Hepatocyte (in vitro differentiated cells): ENCODE measurements at regions not wholly inside any gene's neighbourhood (a gene's known extent, or its start where the extent isn't known, plus 50 kb on each side); places are given as distances from the start of the nearest gene placed in this dataset.
"Not testable (repeated sequence)": the region's sequence is repeated elsewhere in the genome, so short reads cannot be mapped to it uniquely, and the experiment has no call there.

Source experiments
- DNase-seq: peaks from one replicate; pipeline ENCODE4 v3.0.0-alpha.2; 2016; ENCODE audit warnings: low spot score
- H2AFZ ChIP-seq: fragments of 200-600 bp; sonication (generic); 2 replicates; pipeline ENCODE4 v1.6.0; 2016; ENCODE audit warnings: antibody characterized with exemption, mild to moderate bottlenecking
- H3K27ac ChIP-seq: fragments of 200-600 bp; sonication (generic); 2 replicates; pipeline ENCODE4 v1.5.1; 2016; ENCODE audit warnings: mild to moderate bottlenecking
- H3K27me3 ChIP-seq: fragments of 200-600 bp; sonication (generic); 2 replicates; pipeline ENCODE4 v1.6.1; 2016
- H3K36me3 ChIP-seq: fragments of 200-600 bp; sonication (generic); replicated peaks from 2 replicates; pipeline ENCODE4 v1.5.1; 2016; ENCODE audit warnings: low read depth; ENCODE audit not compliant: insufficient read depth
- H3K4me1 ChIP-seq: fragments of 200-600 bp; sonication (generic); 2 replicates; pipeline ENCODE4 v1.5.1; 2016; ENCODE audit warnings: mild to moderate bottlenecking, moderate library complexity; ENCODE audit not compliant: insufficient read depth
- H3K4me2 ChIP-seq: fragments of 200-600 bp; sonication (generic); 2 replicates; pipeline ENCODE4 v1.6.0; 2016
- H3K4me3 ChIP-seq: fragments of 200-600 bp; sonication (generic); 2 replicates; pipeline ENCODE4 v1.5.1; 2016; ENCODE audit warnings: mild to moderate bottlenecking
- H3K79me2 ChIP-seq: fragments of 200-600 bp; sonication (generic); 2 replicates; pipeline ENCODE4 v1.6.0; 2017; ENCODE audit warnings: mild to moderate bottlenecking
- H3K9me2 ChIP-seq: fragments of 200-600 bp; sonication (generic); replicated peaks from 2 replicates; pipeline ENCODE4 v1.6.0; 2017; ENCODE audit warnings: mild to moderate bottlenecking; ENCODE audit not compliant: insufficient read depth
- H3K9me3 ChIP-seq: fragments of 200-600 bp; sonication (generic); 2 replicates; pipeline ENCODE4 v1.5.1; 2016; ENCODE audit warnings: low read depth, mild to moderate bottlenecking
- H4K20me1 ChIP-seq: fragments of 200-600 bp; sonication (generic); 2 replicates; pipeline ENCODE4 v1.6.0; 2016; ENCODE audit warnings: mild to moderate bottlenecking; ENCODE audit not compliant: insufficient read depth, poor library complexity, severe bottlenecking
- EZH2 ChIP-seq: fragments of 200-600 bp; sonication (generic); IDR thresholded peaks from 2 replicates; pipeline ENCODE4 v1.6.1; 2016; ENCODE audit warnings: antibody characterized with exemption, mild to moderate bottlenecking, borderline replicate concordance
- EZH2phosphoT487 ChIP-seq: fragments of 200-600 bp; sonication (generic); IDR thresholded peaks from one replicate; pipeline ENCODE4 v1.6.1; 2018; ENCODE audit warnings: antibody characterized with exemption, mild to moderate bottlenecking, low read depth, moderate library complexity; ENCODE audit not compliant: unreplicated experiment, severe bottlenecking
- WGBS: methylation state at CpG from one replicate; pipeline ENCODE4 v1.1.6; 2016; ENCODE audit warnings: low lambda C conversion rate; ENCODE audit errors: missing lambda C conversion rate; 5-methylcytosine and 5-hydroxymethylcytosine counted together
- TF ChIP-seq, protein P1 (sequence below): fragments of 200-600 bp; sonication (generic); IDR thresholded peaks from 2 replicates; pipeline ENCODE4 v1.5.1; 2016; ENCODE audit warnings: antibody characterized with exemption, mild to moderate bottlenecking; ENCODE audit not compliant: poor library complexity

DNA sequence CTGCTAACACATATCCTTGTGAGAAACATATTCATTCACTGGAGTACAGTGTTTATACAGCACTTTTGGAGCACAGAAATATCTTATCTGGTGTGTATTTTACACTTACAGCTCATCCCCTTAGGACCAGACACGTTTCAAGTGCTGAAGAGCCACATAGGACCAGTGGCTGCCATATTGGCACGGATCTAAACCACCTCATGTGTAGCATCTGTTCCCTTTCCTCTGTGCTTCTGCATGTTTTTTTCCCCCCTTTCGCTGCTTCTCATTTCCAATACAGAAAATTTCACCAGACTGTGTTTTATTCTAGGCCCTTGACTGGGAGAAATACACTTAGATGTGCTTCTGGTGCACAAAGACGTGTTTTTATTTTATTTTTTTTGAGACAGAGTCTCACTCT lies 69.7 kb upstream of the RBMX start:
- no peak for TF ChIP-seq EZH2phosphoT487
- TF ChIP-seq, protein P1, sequence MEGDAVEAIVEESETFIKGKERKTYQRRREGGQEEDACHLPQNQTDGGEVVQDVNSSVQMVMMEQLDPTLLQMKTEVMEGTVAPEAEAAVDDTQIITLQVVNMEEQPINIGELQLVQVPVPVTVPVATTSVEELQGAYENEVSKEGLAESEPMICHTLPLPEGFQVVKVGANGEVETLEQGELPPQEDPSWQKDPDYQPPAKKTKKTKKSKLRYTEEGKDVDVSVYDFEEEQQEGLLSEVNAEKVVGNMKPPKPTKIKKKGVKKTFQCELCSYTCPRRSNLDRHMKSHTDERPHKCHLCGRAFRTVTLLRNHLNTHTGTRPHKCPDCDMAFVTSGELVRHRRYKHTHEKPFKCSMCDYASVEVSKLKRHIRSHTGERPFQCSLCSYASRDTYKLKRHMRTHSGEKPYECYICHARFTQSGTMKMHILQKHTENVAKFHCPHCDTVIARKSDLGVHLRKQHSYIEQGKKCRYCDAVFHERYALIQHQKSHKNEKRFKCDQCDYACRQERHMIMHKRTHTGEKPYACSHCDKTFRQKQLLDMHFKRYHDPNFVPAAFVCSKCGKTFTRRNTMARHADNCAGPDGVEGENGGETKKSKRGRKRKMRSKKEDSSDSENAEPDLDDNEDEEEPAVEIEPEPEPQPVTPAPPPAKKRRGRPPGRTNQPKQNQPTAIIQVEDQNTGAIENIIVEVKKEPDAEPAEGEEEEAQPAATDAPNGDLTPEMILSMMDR = no peak
- no peak for TF ChIP-seq EZH2
- WGBS = 74% methylated on average over 4 of the region's 4 CpGs
- Histone ChIP-seq H3K9me3 (no peaks in the 10 kb centered on the region), H3K4me2 (no peak overlapping the region), H3K9me2 (no peaks in the 10 kb centered on the region), H3K79me2 (no peaks in the 10 kb centered on the region), H3K27me3 (no peaks in the 10 kb centered on the region), H3K36me3 (no peaks in the 10 kb centered on the region), H4K20me1 (no peaks in the 10 kb centered on the region), H3K27ac (no peak overlapping the region), H2AFZ (no peak overlapping the region), H3K4me1 (no peaks in the 10 kb centered on the region), H3K4me3 (no peak overlapping the region)
- no peak for DNase-seq

DNA sequence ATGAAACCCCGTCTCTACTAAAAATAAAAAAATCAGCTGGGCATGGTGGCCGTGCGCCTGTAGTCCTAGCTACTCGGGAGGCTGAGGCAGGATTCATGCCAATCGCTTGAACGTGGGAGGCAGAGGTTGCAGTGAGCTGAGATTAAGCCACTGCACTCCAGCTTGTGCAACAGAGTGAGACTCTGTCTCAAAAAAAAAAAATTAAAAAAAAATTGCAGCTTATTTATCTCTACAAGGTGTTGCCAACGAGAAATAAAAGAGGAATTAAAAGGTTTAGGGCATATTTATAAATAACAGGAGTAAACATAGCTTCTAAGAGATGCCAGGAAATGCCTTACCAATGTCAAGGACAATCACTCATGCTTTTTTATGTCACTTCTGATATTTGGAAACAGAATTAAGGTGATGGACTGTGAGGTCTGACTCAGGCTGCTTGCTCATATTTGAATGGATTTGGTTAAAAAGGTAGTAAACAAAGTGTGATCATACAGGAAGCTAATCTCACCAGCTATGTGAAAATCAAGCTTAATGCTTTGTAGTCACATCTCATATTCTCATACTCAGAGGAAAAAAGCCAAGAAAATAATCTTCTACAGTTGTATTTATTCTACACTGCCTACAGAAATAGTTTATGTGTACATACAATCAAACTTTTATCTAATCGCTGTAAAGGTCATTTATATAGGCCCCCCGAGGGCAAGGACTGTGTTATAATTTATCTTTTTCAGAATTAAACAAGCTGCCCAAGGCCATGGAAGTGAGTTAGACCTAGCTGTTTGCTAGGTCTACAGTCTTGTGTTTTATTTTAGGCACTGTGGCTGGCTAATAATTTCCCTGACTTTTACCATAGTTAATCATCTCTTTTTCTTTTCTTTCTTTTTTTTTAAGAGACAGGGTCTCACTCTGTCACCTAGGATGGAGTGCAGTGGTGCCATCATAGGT lies 61.1 kb upstream of the RBMX start:
- Histone ChIP-seq H4K20me1 (no peaks in the 10 kb centered on the region), H3K9me2 (no peaks in the 10 kb centered on the region), H2AFZ (no peak overlapping the region), H3K4me3 (no peak overlapping the region), H3K9me3 (no peaks in the 10 kb centered on the region), H3K27me3 (no peaks in the 10 kb centered on the region), H3K79me2 (no peaks in the 10 kb centered on the region), H3K27ac (no peak overlapping the region), H3K4me1 (no peaks in the 10 kb centered on the region), H3K4me2 (no peak overlapping the region), H3K36me3 (no peaks in the 10 kb centered on the region)
- TF ChIP-seq EZH2phosphoT487 = no peak
- no peak for TF ChIP-seq EZH2
- TF ChIP-seq, protein P1 = no peak
- 79% methylated on average over 9 of the region's 9 CpGs for WGBS
- no peak for DNase-seq

DNA sequence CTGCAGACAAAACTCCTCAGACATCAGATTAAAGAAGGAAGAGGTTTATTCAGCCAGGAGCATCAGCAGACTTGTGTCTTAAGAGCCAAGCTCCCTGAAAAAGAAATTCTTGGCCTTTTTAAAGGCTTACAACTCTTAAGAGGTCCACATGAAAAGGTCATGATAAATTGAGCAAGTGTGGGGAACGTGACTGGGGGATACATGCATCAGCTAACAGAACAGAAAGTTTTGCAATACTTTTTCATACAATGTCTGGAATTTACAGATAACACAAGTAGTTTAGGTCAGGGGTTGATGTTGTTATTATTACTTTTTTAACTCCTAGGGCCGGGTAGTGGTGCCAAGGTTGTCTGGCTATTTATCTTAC lies 55.6 kb upstream of the RBMX start:
- H3K36me3 ChIP-seq = no peaks in the 10 kb centered on the region
- WGBS = 68% methylated on average over 2 of the region's 2 CpGs
- no peaks in the 10 kb centered on the region for H3K9me2 ChIP-seq
- H3K79me2 ChIP-seq = no peaks in the 10 kb centered on the region
- H3K27me3 ChIP-seq = no peaks in the 10 kb centered on the region
- H3K4me1 ChIP-seq = peaks cover 5% of the 10 kb centered on the region
- H2AFZ ChIP-seq = no peak overlapping the region
- no peak overlapping the region for H3K4me3 ChIP-seq
- H3K9me3 ChIP-seq = no peaks in the 10 kb centered on the region
- H3K4me2 ChIP-seq = no peak overlapping the region
- no peak for DNase-seq
- H3K27ac ChIP-seq = no peak overlapping the region
- TF ChIP-seq, protein P1 = no peak
- no peaks in the 10 kb centered on the region for H4K20me1 ChIP-seq

DNA sequence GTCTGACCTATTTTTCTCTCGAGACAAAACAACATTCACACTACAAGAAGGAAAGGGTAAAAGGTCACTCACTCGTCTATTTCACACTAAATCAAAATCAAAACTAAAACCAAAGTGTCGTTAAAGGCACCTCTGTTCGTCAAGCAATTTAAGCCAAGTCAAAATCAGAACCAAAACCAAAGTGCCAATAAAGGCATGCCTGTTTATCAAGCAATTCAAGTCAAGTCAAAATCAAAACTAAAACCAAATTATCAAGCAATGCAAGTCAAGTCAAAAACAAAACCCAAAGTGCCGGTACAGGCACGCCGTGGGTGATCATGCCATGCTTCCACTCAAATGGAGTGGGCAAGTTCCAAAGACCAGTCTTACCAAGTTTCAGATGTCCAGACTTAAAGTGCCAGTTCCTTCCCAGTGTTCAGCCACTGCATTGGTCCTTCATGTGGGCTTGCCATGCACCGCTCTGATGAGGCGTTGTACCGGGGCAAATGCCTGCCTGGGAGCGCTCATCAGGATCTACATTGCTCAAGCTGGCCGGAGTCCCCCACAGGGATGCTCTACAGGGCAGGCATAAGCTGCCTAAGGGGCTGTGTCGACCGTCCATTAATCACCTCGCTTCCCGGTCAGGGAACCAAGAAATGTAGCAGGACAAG lies 55.1 kb upstream of the RBMX start:
- not testable (repeated sequence) for H3K4me3 ChIP-seq, H3K27ac ChIP-seq

DNA sequence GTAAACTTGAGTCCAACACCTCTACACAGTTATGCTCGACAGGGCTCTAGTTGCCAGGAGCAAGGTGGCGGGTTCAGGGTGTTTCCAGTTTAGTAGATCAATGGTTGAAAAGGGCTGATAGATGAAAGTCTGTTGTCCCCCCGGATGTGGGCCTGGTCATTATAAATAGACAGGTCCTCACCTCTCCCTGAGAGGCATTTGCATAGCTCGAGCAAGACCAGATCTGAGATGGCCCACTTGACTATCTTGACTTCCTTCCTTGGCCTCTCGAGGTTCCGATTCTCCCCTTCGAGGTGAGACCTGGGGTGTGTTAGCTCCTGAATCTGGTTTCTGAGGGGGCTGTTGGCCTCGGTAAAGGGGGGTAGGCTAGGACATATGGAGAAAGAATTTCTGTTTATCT lies 54.1 kb upstream of the RBMX start:
- not testable (repeated sequence) for H3K9me3 ChIP-seq, H3K9me2 ChIP-seq, H4K20me1 ChIP-seq, H3K4me1 ChIP-seq, H3K4me3 ChIP-seq, H3K36me3 ChIP-seq, DNase-seq, H2AFZ ChIP-seq, H3K27ac ChIP-seq, H3K4me2 ChIP-seq, H3K79me2 ChIP-seq, H3K27me3 ChIP-seq
- 79% methylated on average over 8 of the region's 8 CpGs for WGBS

More for the DNA sequence above, 55.1 kb upstream of the RBMX start:
- not testable (repeated sequence) for H4K20me1 ChIP-seq, H3K79me2 ChIP-seq, H3K4me1 ChIP-seq, H3K36me3 ChIP-seq, H2AFZ ChIP-seq, H3K27me3 ChIP-seq, H3K9me2 ChIP-seq, DNase-seq, H3K4me2 ChIP-seq, H3K9me3 ChIP-seq
- WGBS = 81% methylated on average over 16 of the region's 16 CpGs
